Non-pigmented ciliary epithelial cell (primary cell): ENCODE measurements at regions not wholly inside any gene's neighbourhood (a gene's known extent, or its start where the extent isn't known, plus 50 kb on each side); places are given as distances from the start of the nearest gene placed in this dataset.
"Not testable (repeated sequence)": the region's sequence is repeated elsewhere in the genome, so short reads cannot be mapped to it uniquely, and the experiment has no call there.

Experiments used
- DNase-seq: peaks from one replicate; pipeline ENCODE4 v3.0.0-alpha.2; 2010; ENCODE audit warnings: low read depth

- DNase-seq: no peak
These were observed 669.0 kb downstream of the RWDD3 start for GRCh38 chr1:95903060-95903459.

- no peak for DNase-seq
These were observed 671.9 kb downstream of the RWDD3 start for GRCh38 chr1:95905818-95906395.

GRCh38 chr1:95911739-95912138 is 677.7 kb downstream of the RWDD3 start:
- not testable (repeated sequence) for DNase-seq

- no peak for DNase-seq
These were observed 682.6 kb downstream of the RWDD3 start for GRCh38 chr1:95916616-95917015.

GRCh38 chr1:95924684-95925083 is 690.7 kb downstream of the RWDD3 start:
- no peak for DNase-seq

GRCh38 chr1:95926331-95926730 is 692.3 kb downstream of the RWDD3 start:
- no peak for DNase-seq

GRCh38 chr1:95927061-95927460 is 693.1 kb downstream of the RWDD3 start:
- DNase-seq: no peak

- no peak for DNase-seq
These were observed 701.7 kb downstream of the RWDD3 start for GRCh38 chr1:95935719-95936118.

- DNase-seq: no peak
These were observed 707.2 kb downstream of the RWDD3 start for GRCh38 chr1:95941121-95941798.

GRCh38 chr1:95948023-95948422 is 714.0 kb downstream of the RWDD3 start:
- DNase-seq: no peak

GRCh38 chr1:95951371-95952102 is 717.5 kb downstream of the RWDD3 start:
- no peak for DNase-seq

GRCh38 chr1:95953015-95953414 is 719.0 kb downstream of the RWDD3 start:
- no peak for DNase-seq

GRCh38 chr1:95954585-95954984 is 720.6 kb downstream of the RWDD3 start:
- DNase-seq: no peak

- no peak for DNase-seq
These were observed 722.2 kb downstream of the RWDD3 start for GRCh38 chr1:95956215-95956614.

GRCh38 chr1:95957748-95958147 is 723.7 kb downstream of the RWDD3 start:
- no peak for DNase-seq

- DNase-seq: no peak
These were observed 732.9 kb downstream of the RWDD3 start for GRCh38 chr1:95966866-95967265.

- DNase-seq: no peak
These were observed 740.6 kb downstream of the RWDD3 start for GRCh38 chr1:95974586-95974985.

- DNase-seq: no peak
These were observed 738.9 kb upstream of the PTBP2 start for GRCh38 chr1:95982711-95983110.

GRCh38 chr1:95983831-95984230 is 737.8 kb upstream of the PTBP2 start:
- no peak for DNase-seq

GRCh38 chr1:95984798-95985374 is 736.7 kb upstream of the PTBP2 start:
- no peak for DNase-seq

- DNase-seq: no peak
These were observed 731.6 kb upstream of the PTBP2 start for GRCh38 chr1:95990033-95990432.

GRCh38 chr1:95991787-95992520 is 729.6 kb upstream of the PTBP2 start:
- no peak for DNase-seq
